Mesendoderm (in vitro differentiated cells): ENCODE measurements at regions not wholly inside any gene's neighbourhood (a gene's known extent, or its start where the extent isn't known, plus 50 kb on each side); places are given as distances from the start of the nearest gene placed in this dataset.

ENCODE experiments used
- DNase-seq: peaks from one replicate; pipeline ENCODE4 v3.0.0; 2013
- H2AK5ac ChIP-seq: 2 replicates; pipeline ENCODE4 v1.6.1; 2013; ENCODE audit warnings: low read length, inconsistent platforms
- H2BK120ac ChIP-seq: 2 replicates; pipeline ENCODE4 v1.6.1; 2013; ENCODE audit warnings: low read depth, mild to moderate bottlenecking, low read length, moderate library complexity, mixed read lengths
- H2BK15ac ChIP-seq: replicated peaks from 2 replicates; pipeline ENCODE4 v1.6.1; 2013; ENCODE audit warnings: low read depth, mild to moderate bottlenecking, moderate library complexity
- H2BK5ac ChIP-seq: 2 replicates; pipeline ENCODE4 v1.6.1; 2013; ENCODE audit warnings: low read length, inconsistent platforms
- H3K18ac ChIP-seq: 2 replicates; pipeline ENCODE4 v1.6.1; 2013; ENCODE audit warnings: mild to moderate bottlenecking, low read length, mixed read lengths
- H3K23ac ChIP-seq: one replicate; pipeline ENCODE4 v1.6.1; 2013; ENCODE audit warnings: low read length
- H3K27ac ChIP-seq: 2 replicates; pipeline ENCODE4 v1.5.1; 2013; ENCODE audit warnings: low read depth, mild to moderate bottlenecking, inconsistent platforms, low read length, moderate library complexity
- H3K27me3 ChIP-seq: 2 replicates; pipeline ENCODE4 v1.6.1; 2013; ENCODE audit warnings: low read length, control low read depth, mild to moderate bottlenecking, inconsistent platforms; ENCODE audit not compliant: insufficient read depth, poor library complexity
- H3K36me3 ChIP-seq: 2 replicates; pipeline ENCODE4 v1.6.1; 2013; ENCODE audit warnings: low read length, inconsistent platforms; ENCODE audit not compliant: control insufficient read depth, insufficient read depth
- H3K4ac ChIP-seq: one replicate; pipeline ENCODE4 v1.6.1; 2013; ENCODE audit warnings: low read depth, mild to moderate bottlenecking, low read length, moderate library complexity
- H3K4me1 ChIP-seq: 2 replicates; pipeline ENCODE4 v1.6.1; 2013; ENCODE audit warnings: low read depth, low read length, inconsistent platforms; ENCODE audit not compliant: control insufficient read depth
- H3K4me2 ChIP-seq: 2 replicates; pipeline ENCODE4 v1.6.1; 2013; ENCODE audit warnings: low read length
- H3K4me3 ChIP-seq: 2 replicates; pipeline ENCODE4 v1.5.1; 2013; ENCODE audit warnings: mild to moderate bottlenecking, low read length
- H3K56ac ChIP-seq: one replicate; pipeline ENCODE4 v1.6.1; 2013; ENCODE audit warnings: low read length
- H3K79me1 ChIP-seq: 2 replicates; pipeline ENCODE4 v1.6.1; 2013; ENCODE audit warnings: low read length, inconsistent platforms
- H3K79me2 ChIP-seq: 2 replicates; pipeline ENCODE4 v1.6.1; 2013; ENCODE audit warnings: mild to moderate bottlenecking, low read length; ENCODE audit not compliant: control insufficient read depth, insufficient read depth
- H3K9ac ChIP-seq: 2 replicates; pipeline ENCODE4 v1.6.1; 2013; ENCODE audit warnings: low read length, inconsistent platforms
- H4K5ac ChIP-seq: one replicate; pipeline ENCODE4 v1.6.1; 2013; ENCODE audit warnings: low read length
- H4K8ac ChIP-seq: one replicate; pipeline ENCODE4 v1.6.1; 2013; ENCODE audit warnings: low read depth, mild to moderate bottlenecking, control low read depth, low read length, moderate library complexity
- WGBS: extraction: QIAGEN DNeasy Blood & Tissue Kit; methylation state at CpG from one replicate; pipeline ENCODE4 v1.1.7; 2013; ENCODE audit warnings: low lambda C conversion rate, missing lambda C conversion rate; ENCODE audit not compliant: insufficient coverage; ENCODE audit errors: extremely low coverage; 5-methylcytosine and 5-hydroxymethylcytosine counted together

DNA sequence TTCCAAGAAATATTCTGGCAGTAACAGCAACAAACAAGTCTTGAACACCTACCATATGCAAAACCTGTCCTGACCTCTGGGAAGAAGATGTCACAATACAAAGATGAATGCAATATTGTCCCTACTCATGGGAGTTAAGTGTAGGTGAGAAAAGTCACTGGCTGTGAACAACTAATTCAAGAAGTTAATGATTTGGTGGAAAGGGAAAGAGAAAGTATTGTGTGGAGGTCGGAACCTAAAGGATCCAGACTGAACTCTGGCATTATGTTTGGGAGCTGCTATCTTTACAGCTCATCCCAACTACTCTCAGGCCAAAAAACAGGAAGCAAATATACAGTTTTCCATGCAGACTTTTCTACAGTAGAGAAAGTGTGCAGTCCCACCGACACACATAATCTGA lies 285.3 kb upstream of the PRDM1 start:
- no peak overlapping the region for H2BK120ac ChIP-seq
- no peaks in the 10 kb centered on the region for H3K27me3 ChIP-seq
- H3K4ac ChIP-seq = no peak overlapping the region
- no CpG with 5 or more reads among the region's 2 CpGs for WGBS
- H3K36me3 ChIP-seq = no peaks in the 10 kb centered on the region
- H4K8ac ChIP-seq = no peak overlapping the region
- H2BK15ac ChIP-seq = no peak overlapping the region
- no peak overlapping the region for H3K56ac ChIP-seq
- no peaks in the 10 kb centered on the region for H3K79me1 ChIP-seq
- no peak overlapping the region for H3K27ac ChIP-seq
- no peak for DNase-seq
- H3K4me3 ChIP-seq = no peak overlapping the region
- H2AK5ac ChIP-seq = no peak overlapping the region
- H3K23ac ChIP-seq = no peak overlapping the region
- no peak overlapping the region for H4K5ac ChIP-seq
- no peaks in the 10 kb centered on the region for H3K79me2 ChIP-seq
- no peak overlapping the region for H3K18ac ChIP-seq
- H3K9ac ChIP-seq = no peak overlapping the region
- no peak overlapping the region for H2BK5ac ChIP-seq
- no peak overlapping the region for H3K4me2 ChIP-seq
- no peaks in the 10 kb centered on the region for H3K4me1 ChIP-seq

GRCh38 chr6:105800398-105800797 lies 285.7 kb upstream of the PRDM1 start:
- no peak overlapping the region for H2BK15ac ChIP-seq
- no peak overlapping the region for H3K18ac ChIP-seq
- H3K9ac ChIP-seq = no peak overlapping the region
- no peak overlapping the region for H4K5ac ChIP-seq
- no peak for DNase-seq
- no peak overlapping the region for H3K4me2 ChIP-seq
- no peak overlapping the region for H2BK5ac ChIP-seq
- H2AK5ac ChIP-seq = no peak overlapping the region
- no peak overlapping the region for H3K23ac ChIP-seq
- H3K4me3 ChIP-seq = no peak overlapping the region
- H3K79me1 ChIP-seq = no peaks in the 10 kb centered on the region
- no CpG with 5 or more reads among the region's 2 CpGs for WGBS
- no peaks in the 10 kb centered on the region for H3K27me3 ChIP-seq
- no peaks in the 10 kb centered on the region for H3K79me2 ChIP-seq
- H3K27ac ChIP-seq = no peak overlapping the region
- H3K4ac ChIP-seq = no peak overlapping the region
- H3K56ac ChIP-seq = no peak overlapping the region
- no peak overlapping the region for H4K8ac ChIP-seq
- H2BK120ac ChIP-seq = no peak overlapping the region
- no peaks in the 10 kb centered on the region for H3K4me1 ChIP-seq
- H3K36me3 ChIP-seq = no peaks in the 10 kb centered on the region

- Histone ChIP-seq H4K8ac (no peak overlapping the region), H2AK5ac (no peak overlapping the region), H2BK120ac (no peak overlapping the region), H3K4me1 (no peaks in the 10 kb centered on the region), H3K18ac (no peak overlapping the region), H3K27ac (no peak overlapping the region), H2BK5ac (no peak overlapping the region), H3K79me1 (no peaks in the 10 kb centered on the region), H3K4me3 (no peak overlapping the region), H3K23ac (no peak overlapping the region), H3K4me2 (no peak overlapping the region), H3K56ac (no peak overlapping the region), H3K9ac (no peak overlapping the region), H3K36me3 (no peaks in the 10 kb centered on the region), H3K79me2 (no peaks in the 10 kb centered on the region), H2BK15ac (no peak overlapping the region), H4K5ac (no peak overlapping the region), H3K4ac (no peak overlapping the region), H3K27me3 (no peaks in the 10 kb centered on the region)
- DNase-seq = no peak
- no CpG with 5 or more reads among the region's 2 CpGs for WGBS
Measured at GRCh38 chr6:105799056-105799455, 287.1 kb upstream of the PRDM1 start.

- Histone ChIP-seq H3K4me1 (no peaks in the 10 kb centered on the region), H3K79me1 (no peaks in the 10 kb centered on the region), H3K9ac (no peak overlapping the region), H3K18ac (no peak overlapping the region), H2BK15ac (no peak overlapping the region), H2BK120ac (no peak overlapping the region), H3K4me2 (no peak overlapping the region), H3K36me3 (no peaks in the 10 kb centered on the region), H3K79me2 (no peaks in the 10 kb centered on the region), H4K5ac (no peak overlapping the region), H2AK5ac (no peak overlapping the region), H3K4ac (no peak overlapping the region), H3K27me3 (no peaks in the 10 kb centered on the region), H3K23ac (no peak overlapping the region), H3K56ac (no peak overlapping the region), H2BK5ac (no peak overlapping the region), H3K4me3 (no peak overlapping the region), H3K27ac (no peak overlapping the region), H4K8ac (no peak overlapping the region)
- no CpG with 5 or more reads among the region's 4 CpGs for WGBS
- no peak for DNase-seq
Measured at GRCh38 chr6:105797983-105798453, 288.1 kb upstream of the PRDM1 start.

- H2BK15ac ChIP-seq = no peak overlapping the region
- H3K27ac ChIP-seq = no peak overlapping the region
- H2BK5ac ChIP-seq = no peak overlapping the region
- H3K79me2 ChIP-seq = no peaks in the 10 kb centered on the region
- H3K79me1 ChIP-seq = no peaks in the 10 kb centered on the region
- H3K4me2 ChIP-seq = no peak overlapping the region
- no peak overlapping the region for H3K18ac ChIP-seq
- no peak overlapping the region for H3K23ac ChIP-seq
- no peak overlapping the region for H4K8ac ChIP-seq
- H3K36me3 ChIP-seq = no peaks in the 10 kb centered on the region
- H2AK5ac ChIP-seq = no peak overlapping the region
- H3K27me3 ChIP-seq = no peaks in the 10 kb centered on the region
- WGBS = no CpG with 5 or more reads among the region's 4 CpGs
- no peak overlapping the region for H3K9ac ChIP-seq
- H3K4me1 ChIP-seq = no peaks in the 10 kb centered on the region
- H4K5ac ChIP-seq = no peak overlapping the region
- no peak for DNase-seq
- no peak overlapping the region for H3K4me3 ChIP-seq
- no peak overlapping the region for H3K56ac ChIP-seq
- no peak overlapping the region for H2BK120ac ChIP-seq
- H3K4ac ChIP-seq = no peak overlapping the region
Measured at GRCh38 chr6:105797286-105797979, 288.7 kb upstream of the PRDM1 start.
